Effector memory CD4-positive, alpha-beta T cell (primary cell): ENCODE measurements at regions not wholly inside any gene's neighbourhood (a gene's known extent, or its start where the extent isn't known, plus 50 kb on each side); places are given as distances from the start of the nearest gene placed in this dataset.
"Not testable (repeated sequence)": the region's sequence is repeated elsewhere in the genome, so short reads cannot be mapped to it uniquely, and the experiment has no call there.

Experiments
- DNase-seq, 3 donors: peaks; one replicate each; pipeline ENCODE4 v3.0.0-alpha.2; 2020
- H3K27ac ChIP-seq: 2 replicates; pipeline ENCODE4 v1.7.0; 2013; ENCODE audit warnings: mild to moderate bottlenecking, low read length, moderate library complexity; ENCODE audit not compliant: insufficient read depth, poor library complexity, severe bottlenecking
- H3K27me3 ChIP-seq: replicated peaks from 2 replicates; pipeline ENCODE4 v1.7.0; 2013; ENCODE audit warnings: mild to moderate bottlenecking, low read length; ENCODE audit not compliant: insufficient read depth, control insufficient read depth, poor library complexity, severe bottlenecking
- H3K36me3 ChIP-seq: 2 replicates; pipeline ENCODE4 v1.7.0; 2013; ENCODE audit warnings: mild to moderate bottlenecking, low read length, moderate library complexity; ENCODE audit not compliant: control insufficient read depth, insufficient read depth
- H3K4me1 ChIP-seq: 2 replicates; pipeline ENCODE4 v1.7.0; 2013; ENCODE audit warnings: low read length, mild to moderate bottlenecking; ENCODE audit not compliant: control insufficient read depth, insufficient read depth, poor library complexity, severe bottlenecking
- H3K4me3 ChIP-seq: 2 replicates; pipeline ENCODE4 v1.7.0; 2013; ENCODE audit warnings: low read length, low read depth, mild to moderate bottlenecking; ENCODE audit not compliant: insufficient read depth, poor library complexity, severe bottlenecking
- H3K9me3 ChIP-seq: 2 replicates; pipeline ENCODE4 v1.7.0; 2013; ENCODE audit warnings: mild to moderate bottlenecking, low read length, moderate library complexity; ENCODE audit not compliant: control insufficient read depth

GRCh38 chr13:81872581-81872980, 1531.7 kb upstream of the SPRY2 start:
- Histone ChIP-seq H3K27ac (no peak overlapping the region), H3K4me3 (no peak overlapping the region), H3K4me1 (no peaks in the 10 kb centered on the region), H3K9me3 (no peaks in the 10 kb centered on the region), H3K27me3 (no peaks in the 10 kb centered on the region), H3K36me3 (no peaks in the 10 kb centered on the region)
- DNase-seq: no peak

DNA sequence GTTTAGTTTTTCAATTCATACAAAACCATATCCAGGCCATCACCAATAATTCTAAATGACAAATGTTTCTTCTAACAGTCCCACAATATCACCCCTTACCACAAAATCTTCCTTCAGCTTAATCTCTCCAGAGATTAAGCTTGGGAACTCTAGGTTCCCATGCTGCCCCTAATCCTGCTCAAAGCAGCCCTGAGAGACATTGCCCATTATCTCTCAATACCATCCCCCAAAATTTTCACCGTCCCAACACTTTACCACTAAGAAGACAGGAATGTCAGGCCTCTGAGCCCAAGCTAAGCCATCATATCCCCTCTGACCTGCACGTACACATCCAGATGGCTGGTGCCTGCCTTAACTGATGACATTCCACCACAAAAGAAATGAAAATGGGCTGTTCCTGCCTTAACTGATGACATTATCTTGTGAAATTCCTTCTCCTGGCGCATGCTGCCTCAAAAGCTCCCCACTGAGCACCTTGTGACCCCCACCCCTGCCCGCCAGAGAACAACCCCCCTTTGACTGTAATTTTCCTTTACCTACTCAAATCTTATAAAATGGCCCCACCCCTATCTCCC, 1530.9 kb upstream of the SPRY2 start:
- not testable (repeated sequence) for H3K36me3 ChIP-seq, H3K27me3 ChIP-seq, H3K27ac ChIP-seq, DNase-seq, H3K4me3 ChIP-seq, H3K9me3 ChIP-seq, H3K4me1 ChIP-seq

DNA sequence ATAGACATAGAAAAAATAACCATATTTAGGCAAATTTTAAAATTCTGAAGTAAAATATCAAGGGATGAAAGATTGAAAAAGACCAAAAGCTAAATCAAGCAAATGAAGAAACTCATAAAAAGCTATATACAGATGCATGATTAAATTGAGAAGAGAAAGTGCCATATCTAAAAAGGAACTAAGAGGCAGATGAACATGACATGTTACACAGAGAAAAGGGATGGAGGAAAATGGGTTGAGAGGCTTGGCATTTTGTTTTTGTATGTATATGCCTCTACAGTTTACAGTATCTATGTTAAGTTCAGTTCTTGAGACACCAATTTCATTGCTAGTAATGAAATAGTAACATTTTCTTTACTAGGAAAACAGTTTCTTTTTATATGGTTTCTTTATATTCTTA, 1507.4 kb upstream of the SPRY2 start:
- Histone ChIP-seq H3K4me3 (no peak overlapping the region), H3K4me1 (no peaks in the 10 kb centered on the region), H3K9me3 (no peaks in the 10 kb centered on the region), H3K27ac (no peak overlapping the region), H3K27me3 (no peaks in the 10 kb centered on the region), H3K36me3 (no peaks in the 10 kb centered on the region)
- no peak for DNase-seq

GRCh38 chr13:81846771-81847170, 1505.8 kb upstream of the SPRY2 start:
- DNase-seq: no peak
- Histone ChIP-seq H3K9me3 (no peaks in the 10 kb centered on the region), H3K27me3 (no peaks in the 10 kb centered on the region), H3K4me3 (no peak overlapping the region), H3K36me3 (no peaks in the 10 kb centered on the region), H3K4me1 (no peaks in the 10 kb centered on the region), H3K27ac (no peak overlapping the region)

- Histone ChIP-seq H3K27ac (no peak overlapping the region), H3K4me1 (no peaks in the 10 kb centered on the region), H3K36me3 (no peaks in the 10 kb centered on the region), H3K4me3 (no peak overlapping the region), H3K27me3 (no peaks in the 10 kb centered on the region), H3K9me3 (no peaks in the 10 kb centered on the region)
- DNase-seq: no peak
Observed at GRCh38 chr13:81821259-81821658, 1480.3 kb upstream of the SPRY2 start.

GRCh38 chr13:81800433-81800832, 1459.5 kb upstream of the SPRY2 start:
- H3K9me3 ChIP-seq: no peaks in the 10 kb centered on the region
- H3K4me3 ChIP-seq: no peak overlapping the region
- H3K36me3 ChIP-seq: no peaks in the 10 kb centered on the region
- no peaks in the 10 kb centered on the region for H3K27me3 ChIP-seq
- no peak for DNase-seq
- no peaks in the 10 kb centered on the region for H3K4me1 ChIP-seq
- no peak overlapping the region for H3K27ac ChIP-seq

DNA sequence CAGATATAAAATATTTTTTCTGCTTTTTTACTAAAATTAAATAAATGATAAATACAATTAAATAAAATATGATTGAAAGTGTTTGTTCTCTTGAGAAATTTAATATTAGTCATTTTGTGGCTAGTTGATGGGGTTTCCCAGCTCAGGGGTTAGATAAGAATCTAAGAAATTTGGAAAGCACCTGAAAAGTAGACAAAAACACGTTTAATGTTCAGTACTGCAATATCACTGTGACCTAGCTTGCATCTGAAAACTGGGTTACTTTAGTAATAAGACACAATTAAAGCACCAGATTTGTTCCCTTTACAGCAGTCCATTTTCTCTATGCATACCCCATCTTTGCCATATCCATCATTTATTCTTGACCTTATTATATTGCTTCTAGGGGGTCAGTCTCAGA, 1454.8 kb upstream of the SPRY2 start:
- no peak for DNase-seq
- H3K4me1 ChIP-seq: no peaks in the 10 kb centered on the region
- no peaks in the 10 kb centered on the region for H3K9me3 ChIP-seq
- no peak overlapping the region for H3K27ac ChIP-seq
- H3K27me3 ChIP-seq: no peaks in the 10 kb centered on the region
- H3K4me3 ChIP-seq: no peak overlapping the region
- no peaks in the 10 kb centered on the region for H3K36me3 ChIP-seq

DNA sequence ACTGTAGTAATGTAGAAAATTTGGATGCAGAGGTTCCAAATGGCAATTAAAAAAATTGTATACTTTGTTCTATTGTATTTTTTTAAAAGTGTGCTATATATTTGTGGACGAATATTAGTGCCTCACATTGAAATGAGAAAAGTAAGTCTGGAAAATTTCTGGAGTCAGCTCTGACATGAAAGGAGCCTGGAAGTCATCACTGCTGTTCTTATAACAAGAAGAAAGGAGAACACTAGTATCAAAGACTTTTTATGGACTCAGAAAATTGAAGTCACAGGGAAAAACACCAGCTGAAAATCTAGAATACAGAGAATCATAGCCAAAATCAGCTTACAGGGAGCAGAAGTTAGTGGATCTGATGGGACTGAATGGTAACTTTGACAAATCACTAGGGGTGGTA, 1450.7 kb upstream of the SPRY2 start:
- Histone ChIP-seq H3K27me3 (no peaks in the 10 kb centered on the region), H3K27ac (no peak overlapping the region), H3K4me3 (no peak overlapping the region), H3K36me3 (no peaks in the 10 kb centered on the region), H3K9me3 (no peaks in the 10 kb centered on the region), H3K4me1 (no peaks in the 10 kb centered on the region)
- DNase-seq: no peak

DNA sequence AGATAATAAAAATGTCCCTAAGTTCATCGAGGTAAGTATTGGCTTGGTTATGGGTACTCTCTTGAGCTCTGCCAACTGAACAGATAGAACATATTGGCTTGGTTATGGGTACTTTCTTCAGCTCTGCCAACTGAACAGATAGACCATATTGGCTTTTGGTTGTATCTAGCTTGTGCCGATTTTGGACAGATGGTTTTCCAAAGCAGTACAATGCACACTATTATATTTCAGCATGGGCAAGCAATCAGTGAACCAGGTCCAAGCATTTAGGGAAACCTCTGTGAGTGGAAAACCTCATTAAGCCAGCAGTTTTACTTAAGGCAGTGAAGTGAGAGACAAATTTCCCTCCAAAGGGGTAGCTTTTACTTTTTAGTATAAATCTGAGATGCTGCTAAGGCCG, 1440.5 kb upstream of the SPRY2 start:
- Histone ChIP-seq H3K9me3 (no peaks in the 10 kb centered on the region), H3K36me3 (no peaks in the 10 kb centered on the region), H3K4me1 (no peaks in the 10 kb centered on the region)

GRCh38 chr13:81779876-81780275, 1439.0 kb upstream of the SPRY2 start:
- no peak for DNase-seq
- no peaks in the 10 kb centered on the region for H3K9me3 ChIP-seq

More for the DNA sequence above, 1440.5 kb upstream of the SPRY2 start:
- Histone ChIP-seq H3K27me3 (no peaks in the 10 kb centered on the region), H3K4me3 (no peak overlapping the region), H3K27ac (no peak overlapping the region)
- no peak for DNase-seq

DNA sequence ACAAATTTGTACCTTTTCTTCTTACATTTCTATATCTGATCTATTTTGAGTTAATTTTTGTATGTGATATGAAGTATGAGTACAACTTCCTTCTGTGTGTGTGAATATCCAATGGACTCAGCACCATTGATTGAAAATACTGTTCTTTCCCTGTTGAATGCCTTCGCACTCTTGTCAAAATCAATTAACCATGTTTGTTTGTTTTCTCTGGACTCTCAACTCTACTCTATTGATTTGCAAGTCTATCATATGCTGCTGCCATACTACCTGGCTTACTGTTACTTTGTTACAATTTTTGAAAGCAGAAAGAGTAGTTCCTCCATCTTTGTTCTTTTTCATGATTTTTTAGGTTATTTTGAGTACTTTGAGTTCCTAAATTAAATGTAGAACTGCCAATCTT, 1437.4 kb upstream of the SPRY2 start:
- no peaks in the 10 kb centered on the region for H3K4me1 ChIP-seq
- no peaks in the 10 kb centered on the region for H3K9me3 ChIP-seq
- no peak for DNase-seq
- H3K4me3 ChIP-seq: no peak overlapping the region
- H3K36me3 ChIP-seq: no peaks in the 10 kb centered on the region
- no peak overlapping the region for H3K27ac ChIP-seq
- H3K27me3 ChIP-seq: no peaks in the 10 kb centered on the region

More at GRCh38 chr13:81779876-81780275, 1439.0 kb upstream of the SPRY2 start:
- no peaks in the 10 kb centered on the region for H3K27me3 ChIP-seq
- no peaks in the 10 kb centered on the region for H3K4me1 ChIP-seq
- H3K27ac ChIP-seq: no peak overlapping the region
- no peaks in the 10 kb centered on the region for H3K36me3 ChIP-seq
- H3K4me3 ChIP-seq: no peak overlapping the region
